GM13976 (cell line): ENCODE measurements at regions not wholly inside any gene's neighbourhood (a gene's known extent, or its start where the extent isn't known, plus 50 kb on each side); places are given as distances from the start of the nearest gene placed in this dataset.

Experiments used
- DNase-seq: peaks from one replicate; pipeline ENCODE4 v3.0.0; 2012; ENCODE audit warnings: low spot score
- in situ Hi-C: fragments of 300-500 bp; cut with MboI; formaldehyde crosslinking; loops from one replicate; pipeline ENCODE4 v1.12.0; 2022; ENCODE audit warnings: low sequenced_read_pairs, mixed read lengths, inconsistent platforms; ENCODE audit not compliant: unreplicated experiment
- TF ChIP-seq, protein P1 (sequence below): IDR thresholded peaks from 2 replicates; pipeline ENCODE4 v1.5.1; 2012; ENCODE audit warnings: borderline replicate concordance, mild to moderate bottlenecking; ENCODE audit not compliant: insufficient read depth; ENCODE audit errors: extremely low read depth, missing control alignments, control extremely low read depth

DNA sequence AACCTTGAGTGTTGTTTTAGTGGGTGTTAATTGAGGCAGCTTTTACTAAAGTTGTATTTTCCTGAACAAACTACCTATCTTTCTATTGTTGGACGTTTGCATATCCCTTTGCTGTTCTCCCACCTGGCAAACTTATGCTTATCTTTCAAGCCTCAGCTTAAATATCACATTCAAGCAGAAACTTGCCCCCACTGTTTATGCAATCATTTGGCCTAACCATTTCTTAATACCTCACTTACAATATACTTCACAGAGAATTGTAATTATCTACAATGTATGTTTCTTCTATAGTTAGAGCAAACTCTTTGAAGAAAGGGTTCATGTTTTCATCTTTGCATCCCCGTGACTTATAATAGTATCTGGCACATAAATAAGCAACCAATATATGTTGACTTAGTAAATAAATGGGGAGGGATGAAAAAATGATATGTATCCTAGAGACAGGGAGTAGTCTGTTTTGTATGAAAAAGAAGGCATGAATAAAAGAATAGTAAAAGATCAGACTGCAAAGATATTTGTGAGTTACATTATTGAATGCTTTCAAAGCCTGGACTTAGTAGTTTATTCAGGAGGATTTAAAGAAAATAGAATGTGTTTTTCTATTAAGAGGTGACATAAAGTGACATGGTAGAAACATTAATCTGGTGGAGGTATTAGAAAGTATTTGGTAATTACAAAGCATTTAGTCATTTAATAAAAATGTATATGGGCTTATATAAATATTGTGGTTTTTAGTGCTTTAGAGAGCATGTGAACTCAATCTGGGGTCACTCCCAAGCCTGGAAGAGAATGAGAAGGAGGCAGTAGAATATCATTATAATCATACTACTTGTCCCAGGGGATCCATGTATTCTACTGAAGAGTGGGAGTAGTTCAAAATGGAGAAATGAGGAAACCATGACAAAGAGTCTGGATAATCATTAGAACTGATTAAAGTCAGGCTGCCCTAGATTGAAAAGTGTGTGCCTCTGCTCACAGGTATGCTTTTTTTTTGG, 60.0 kb upstream of the DCBLD2 start:
- in situ Hi-C loops: no loop called here
- DNase-seq: no peak
- TF ChIP-seq, protein P1, sequence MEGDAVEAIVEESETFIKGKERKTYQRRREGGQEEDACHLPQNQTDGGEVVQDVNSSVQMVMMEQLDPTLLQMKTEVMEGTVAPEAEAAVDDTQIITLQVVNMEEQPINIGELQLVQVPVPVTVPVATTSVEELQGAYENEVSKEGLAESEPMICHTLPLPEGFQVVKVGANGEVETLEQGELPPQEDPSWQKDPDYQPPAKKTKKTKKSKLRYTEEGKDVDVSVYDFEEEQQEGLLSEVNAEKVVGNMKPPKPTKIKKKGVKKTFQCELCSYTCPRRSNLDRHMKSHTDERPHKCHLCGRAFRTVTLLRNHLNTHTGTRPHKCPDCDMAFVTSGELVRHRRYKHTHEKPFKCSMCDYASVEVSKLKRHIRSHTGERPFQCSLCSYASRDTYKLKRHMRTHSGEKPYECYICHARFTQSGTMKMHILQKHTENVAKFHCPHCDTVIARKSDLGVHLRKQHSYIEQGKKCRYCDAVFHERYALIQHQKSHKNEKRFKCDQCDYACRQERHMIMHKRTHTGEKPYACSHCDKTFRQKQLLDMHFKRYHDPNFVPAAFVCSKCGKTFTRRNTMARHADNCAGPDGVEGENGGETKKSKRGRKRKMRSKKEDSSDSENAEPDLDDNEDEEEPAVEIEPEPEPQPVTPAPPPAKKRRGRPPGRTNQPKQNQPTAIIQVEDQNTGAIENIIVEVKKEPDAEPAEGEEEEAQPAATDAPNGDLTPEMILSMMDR: no peak

DNA sequence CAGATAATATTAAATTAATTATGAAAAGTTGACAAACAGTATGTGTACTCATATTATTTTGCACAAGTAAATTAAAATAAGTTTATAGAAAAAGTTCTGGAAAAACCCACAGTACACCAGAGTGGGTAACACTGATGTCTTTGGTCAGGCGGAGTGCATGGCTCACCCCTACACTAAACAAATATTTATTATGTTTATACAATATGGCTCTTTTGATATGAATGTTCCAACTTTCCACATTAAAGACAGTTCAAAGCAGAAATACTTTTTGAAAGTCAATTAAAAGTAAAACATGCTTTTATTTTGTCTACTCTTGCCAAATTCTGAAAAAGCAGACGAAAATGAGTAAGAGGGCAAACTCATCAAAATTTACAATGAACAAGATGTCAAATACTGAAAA, 56.2 kb upstream of the DCBLD2 start:
- TF ChIP-seq, protein P1: no peak
- DNase-seq: no peak
- in situ Hi-C loops: no loop called here

DNA sequence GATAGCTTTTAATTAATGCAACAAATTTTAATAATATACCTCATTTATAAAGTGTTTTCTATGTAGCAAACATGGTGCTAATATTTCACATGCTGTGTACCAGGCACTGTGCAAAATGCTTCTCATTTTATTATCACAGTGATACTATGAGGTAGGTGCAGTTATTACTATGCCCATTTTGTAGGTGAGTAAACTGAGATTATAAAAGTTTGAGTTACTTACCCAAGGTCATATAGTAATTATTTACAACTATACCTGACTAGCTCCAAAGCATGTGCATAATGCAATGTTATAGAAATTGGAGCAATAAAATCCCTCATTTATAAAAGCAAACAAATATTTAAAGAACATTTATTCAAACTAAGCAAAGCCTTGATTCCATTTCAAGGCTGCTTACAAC, 54.5 kb upstream of the DCBLD2 start:
- in situ Hi-C loops: no loop called here
- TF ChIP-seq, protein P1: no peak

DNA sequence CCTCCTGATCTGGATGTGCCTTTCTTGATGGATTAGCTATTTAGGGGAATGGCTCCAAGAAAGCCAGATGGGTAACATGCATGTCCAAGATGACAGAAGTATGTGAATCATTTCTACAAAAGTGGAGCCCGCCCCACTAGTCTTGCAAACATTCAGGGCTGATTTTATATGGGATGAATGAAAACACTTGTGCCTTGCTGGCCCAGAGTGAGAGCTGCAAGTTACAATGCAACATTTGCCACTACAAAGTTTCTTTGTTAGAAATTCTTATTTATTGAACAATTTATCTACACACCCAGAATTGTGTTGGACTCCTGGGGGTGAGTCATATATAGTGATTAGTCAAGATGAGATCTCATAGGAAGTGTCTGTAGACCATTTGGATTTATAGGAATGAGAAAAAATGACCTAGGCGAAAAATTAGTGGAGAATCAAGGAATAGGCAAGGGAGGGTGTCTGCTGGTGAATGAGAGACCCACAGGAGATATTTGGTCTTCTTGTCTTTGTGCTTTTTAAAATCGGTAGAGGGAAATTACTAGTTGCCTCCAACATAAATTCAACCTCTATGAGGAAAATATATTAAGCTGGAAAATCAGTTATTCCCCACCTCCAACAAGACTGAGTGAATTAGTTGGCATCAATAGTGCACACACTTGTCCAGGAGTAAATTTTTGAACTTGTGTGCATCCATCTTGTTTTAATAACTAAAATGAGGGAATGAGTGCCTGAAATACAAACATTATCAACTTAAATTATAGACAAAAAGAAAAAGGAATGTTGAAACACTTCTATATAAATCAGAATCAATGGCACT, 53.5 kb upstream of the DCBLD2 start:
- no peak for DNase-seq
- TF ChIP-seq, protein P1: no peak
- in situ Hi-C loops: no loop called here

More for the DNA sequence above, 54.5 kb upstream of the DCBLD2 start:
- no peak for DNase-seq

DNA sequence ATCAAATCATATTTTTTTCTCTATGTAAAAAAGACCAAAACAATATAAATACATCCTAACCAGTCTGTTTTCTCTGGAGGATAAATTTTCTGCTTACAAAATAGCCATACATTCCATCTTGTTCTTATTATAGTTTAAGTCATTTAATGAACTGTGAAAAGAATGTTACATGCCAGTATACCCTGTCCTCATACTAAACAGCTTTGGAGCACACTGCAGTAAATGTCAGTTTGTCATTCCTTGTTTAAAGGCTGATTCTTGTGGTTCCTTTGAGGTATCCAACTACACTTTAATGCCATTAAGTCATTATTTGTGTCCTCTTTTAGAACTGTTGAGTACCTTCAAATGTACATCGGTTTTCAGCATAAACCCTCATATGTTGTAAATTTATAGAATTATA, 52.7 kb upstream of the DCBLD2 start:
- in situ Hi-C loops: no loop called here
- DNase-seq: no peak
- TF ChIP-seq, protein P1: no peak

DNA sequence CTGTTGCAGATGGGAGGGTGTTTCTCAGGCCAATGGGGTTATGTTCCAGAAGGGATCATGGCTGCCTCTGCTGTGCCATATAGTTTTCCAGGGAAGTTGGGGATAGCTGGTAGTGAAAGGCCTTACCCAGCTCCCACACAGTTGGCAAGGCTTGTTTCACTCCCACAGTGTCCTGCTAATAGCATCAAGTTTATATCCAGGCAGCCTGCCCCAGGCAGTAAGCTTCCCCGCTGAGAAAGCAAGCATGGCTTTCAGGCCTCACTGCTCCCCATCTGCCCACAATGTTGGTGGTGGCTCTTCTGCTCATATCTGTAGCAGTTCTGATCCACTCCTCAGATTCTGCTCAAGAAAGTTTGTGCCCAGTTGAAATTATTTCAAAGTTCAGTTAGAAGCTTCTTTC, 50.9 kb upstream of the DCBLD2 start:
- TF ChIP-seq, protein P1: no peak
- no peak for DNase-seq
- in situ Hi-C loops: no loop called here
